ENCODE measurements at regions not wholly inside any gene's neighbourhood (a gene's known extent, or its start where the extent isn't known, plus 50 kb on each side); places are given as distances from the start of the nearest gene placed in this dataset.
"Not testable (repeated sequence)": the region's sequence is repeated elsewhere in the genome, so short reads cannot be mapped to it uniquely, and the experiment has no call there.

DNA sequence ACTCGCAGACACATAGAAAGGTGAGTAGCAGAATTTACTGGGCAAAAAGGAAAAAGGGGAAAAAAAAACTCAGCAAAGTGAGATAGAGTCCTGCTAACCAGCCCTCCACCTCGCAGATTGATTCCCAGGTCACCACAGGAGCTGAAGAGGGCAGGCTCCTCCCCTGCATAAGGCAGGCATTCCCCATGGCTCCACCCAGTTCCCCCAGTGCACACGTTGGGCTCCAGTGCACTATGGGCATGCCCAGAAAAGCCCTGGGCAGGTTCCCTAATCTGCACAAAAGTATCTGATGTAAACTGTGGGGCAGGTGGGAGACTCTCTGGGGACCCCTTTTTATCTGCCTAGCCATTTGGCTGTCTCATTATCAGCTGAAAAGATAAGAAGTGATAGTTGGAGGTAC, 461.2 kb upstream of the TMEFF2 start:
- TF ChIP-seq, protein P1, sequence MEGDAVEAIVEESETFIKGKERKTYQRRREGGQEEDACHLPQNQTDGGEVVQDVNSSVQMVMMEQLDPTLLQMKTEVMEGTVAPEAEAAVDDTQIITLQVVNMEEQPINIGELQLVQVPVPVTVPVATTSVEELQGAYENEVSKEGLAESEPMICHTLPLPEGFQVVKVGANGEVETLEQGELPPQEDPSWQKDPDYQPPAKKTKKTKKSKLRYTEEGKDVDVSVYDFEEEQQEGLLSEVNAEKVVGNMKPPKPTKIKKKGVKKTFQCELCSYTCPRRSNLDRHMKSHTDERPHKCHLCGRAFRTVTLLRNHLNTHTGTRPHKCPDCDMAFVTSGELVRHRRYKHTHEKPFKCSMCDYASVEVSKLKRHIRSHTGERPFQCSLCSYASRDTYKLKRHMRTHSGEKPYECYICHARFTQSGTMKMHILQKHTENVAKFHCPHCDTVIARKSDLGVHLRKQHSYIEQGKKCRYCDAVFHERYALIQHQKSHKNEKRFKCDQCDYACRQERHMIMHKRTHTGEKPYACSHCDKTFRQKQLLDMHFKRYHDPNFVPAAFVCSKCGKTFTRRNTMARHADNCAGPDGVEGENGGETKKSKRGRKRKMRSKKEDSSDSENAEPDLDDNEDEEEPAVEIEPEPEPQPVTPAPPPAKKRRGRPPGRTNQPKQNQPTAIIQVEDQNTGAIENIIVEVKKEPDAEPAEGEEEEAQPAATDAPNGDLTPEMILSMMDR (IDR thresholded peaks at IDR 0.05; ENCODE audit: unreplicated experiment in 3 of 3): no peak
- peaks cover 3% of the 10 kb centered on the region for H3K9me3 Mint-ChIP-seq
- H3K4me1 Mint-ChIP-seq: no peaks in the 10 kb centered on the region
- H3K27me3 Mint-ChIP-seq (ENCODE audit: low read depth): no peaks in the 10 kb centered on the region
- H3K27ac Mint-ChIP-seq: no peak overlapping the region
- no peak overlapping the region for H3K4me3 Mint-ChIP-seq
- no peaks in the 10 kb centered on the region for H3K36me3 Mint-ChIP-seq (ENCODE audit: low read depth)

DNA sequence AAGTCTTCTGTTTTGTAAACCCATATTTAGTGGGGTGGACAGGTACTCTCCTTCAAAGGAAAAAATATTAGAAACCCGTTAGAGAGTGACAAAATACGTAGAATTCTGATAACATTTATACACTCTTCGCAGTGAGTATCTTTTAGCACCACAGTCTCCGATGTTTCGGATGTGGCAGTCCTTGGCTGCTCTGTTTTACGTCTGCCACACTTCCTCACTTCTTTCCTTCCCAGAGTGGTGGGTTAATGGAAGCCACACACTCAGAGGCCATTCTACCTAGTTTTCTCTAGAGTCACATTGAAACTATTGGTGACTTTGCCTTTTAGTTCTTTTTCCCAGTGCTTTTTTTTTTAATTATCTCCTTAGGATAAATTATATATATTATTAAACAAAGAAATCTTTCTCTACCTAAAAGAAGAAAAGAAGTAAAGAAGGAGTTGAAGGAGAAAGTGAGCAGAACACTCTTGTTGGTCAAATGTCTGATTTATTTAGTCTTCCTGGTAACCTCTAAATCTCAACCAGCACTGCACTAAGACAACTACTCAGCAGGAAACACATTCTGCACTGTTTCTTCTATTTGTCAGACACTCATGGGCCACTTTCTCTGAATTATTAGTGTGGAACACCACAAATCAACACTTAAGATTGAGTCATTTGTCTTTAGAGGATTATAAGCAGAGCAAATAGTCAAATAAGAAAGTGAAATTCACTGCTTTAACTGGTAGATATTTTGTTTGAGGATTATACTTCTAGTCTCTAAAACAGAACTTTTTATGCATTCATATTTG, 451.3 kb upstream of the TMEFF2 start:
- H3K27me3 Mint-ChIP-seq (ENCODE audit: low read depth): no peaks in the 10 kb centered on the region
- H3K4me1 Mint-ChIP-seq: no peaks in the 10 kb centered on the region
- no peaks in the 10 kb centered on the region for H3K9me3 Mint-ChIP-seq
- TF ChIP-seq, protein P1 (IDR thresholded peaks at IDR 0.05; ENCODE audit: unreplicated experiment in 3 of 3): no peak
- H3K27ac Mint-ChIP-seq: no peak overlapping the region
- no peak overlapping the region for H3K4me3 Mint-ChIP-seq
- H3K36me3 Mint-ChIP-seq (ENCODE audit: low read depth): no peaks in the 10 kb centered on the region

DNA sequence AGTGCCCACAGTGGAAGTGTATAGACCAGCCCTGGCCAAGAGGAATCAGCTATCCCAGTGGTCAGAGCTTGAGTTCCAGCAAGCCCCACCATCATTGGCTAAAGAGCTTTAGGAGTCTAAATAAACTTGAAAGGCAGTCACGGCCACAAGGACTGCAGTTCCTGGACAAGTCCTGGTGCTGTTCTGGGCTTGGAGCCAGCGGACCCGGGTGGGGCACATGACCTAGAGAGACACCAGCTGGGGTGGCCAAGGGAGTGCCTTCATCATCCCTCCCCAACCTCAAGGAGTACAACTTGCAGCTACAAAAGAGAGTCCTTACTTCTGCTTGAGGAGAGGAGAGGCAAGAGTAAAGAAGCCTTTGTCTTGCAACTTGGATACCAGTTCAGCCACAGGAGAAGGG, 439.8 kb upstream of the TMEFF2 start:
- Mint-ChIP-seq H3K27me3 (ENCODE audit: low read depth) (no peaks in the 10 kb centered on the region), H3K4me3 (no peak overlapping the region), H3K4me1 (no peaks in the 10 kb centered on the region), H3K27ac (no peak overlapping the region), H3K9me3 (no peaks in the 10 kb centered on the region), H3K36me3 (ENCODE audit: low read depth) (no peaks in the 10 kb centered on the region)
- TF ChIP-seq, protein P1 (IDR thresholded peaks at IDR 0.05; ENCODE audit: unreplicated experiment in 3 of 3): no peak

DNA sequence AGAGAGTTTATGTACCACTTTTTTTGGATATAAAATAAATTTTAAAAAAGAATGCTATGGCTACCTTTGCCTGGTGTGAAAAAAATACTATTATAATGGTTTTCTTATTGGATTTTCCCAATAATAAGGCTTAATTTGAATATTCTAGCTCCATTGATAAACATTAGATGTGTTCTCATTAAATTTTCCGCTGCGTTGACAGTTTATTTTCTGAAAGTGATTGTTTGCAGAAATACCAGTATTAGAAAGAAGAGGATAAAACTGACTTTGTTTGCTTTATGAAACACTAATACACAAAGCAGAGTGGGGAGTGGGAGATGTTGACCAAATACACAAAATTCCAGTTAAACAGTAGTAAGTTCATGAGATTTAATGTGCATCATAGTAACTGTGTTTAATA, 433.3 kb upstream of the TMEFF2 start:
- Mint-ChIP-seq H3K4me1 (no peaks in the 10 kb centered on the region), H3K27ac (no peak overlapping the region), H3K36me3 (ENCODE audit: low read depth) (no peaks in the 10 kb centered on the region), H3K27me3 (ENCODE audit: low read depth) (no peaks in the 10 kb centered on the region), H3K4me3 (no peak overlapping the region), H3K9me3 (no peaks in the 10 kb centered on the region)
- TF ChIP-seq, protein P1 (IDR thresholded peaks at IDR 0.05; ENCODE audit: unreplicated experiment in 3 of 3): no peak

DNA sequence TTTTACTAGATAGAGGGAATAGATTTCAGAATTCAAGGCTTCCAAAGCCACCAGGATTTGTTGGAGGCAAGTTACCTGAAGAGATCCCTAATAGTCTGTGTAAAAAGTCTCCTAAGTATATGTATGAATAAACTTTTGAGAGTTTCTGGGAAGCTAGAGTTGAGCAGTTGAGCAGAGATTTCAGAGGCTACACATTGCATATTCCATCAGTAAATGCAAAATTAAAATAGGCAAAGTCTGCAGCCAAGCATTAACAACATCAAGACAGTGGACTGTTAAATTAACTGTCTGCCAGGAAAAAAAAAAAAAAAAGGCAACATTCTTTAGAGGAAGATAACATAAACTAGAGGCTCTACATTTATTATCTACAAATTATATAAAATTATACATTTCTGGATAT, 420.4 kb upstream of the TMEFF2 start:
- TF ChIP-seq, protein P1 (IDR thresholded peaks at IDR 0.05; ENCODE audit: unreplicated experiment in 3 of 3): no peak
- Mint-ChIP-seq H3K27me3 (ENCODE audit: low read depth) (no peaks in the 10 kb centered on the region), H3K36me3 (ENCODE audit: low read depth) (no peaks in the 10 kb centered on the region), H3K4me1 (no peaks in the 10 kb centered on the region), H3K4me3 (no peak overlapping the region), H3K9me3 (no peaks in the 10 kb centered on the region), H3K27ac (no peak overlapping the region)

DNA sequence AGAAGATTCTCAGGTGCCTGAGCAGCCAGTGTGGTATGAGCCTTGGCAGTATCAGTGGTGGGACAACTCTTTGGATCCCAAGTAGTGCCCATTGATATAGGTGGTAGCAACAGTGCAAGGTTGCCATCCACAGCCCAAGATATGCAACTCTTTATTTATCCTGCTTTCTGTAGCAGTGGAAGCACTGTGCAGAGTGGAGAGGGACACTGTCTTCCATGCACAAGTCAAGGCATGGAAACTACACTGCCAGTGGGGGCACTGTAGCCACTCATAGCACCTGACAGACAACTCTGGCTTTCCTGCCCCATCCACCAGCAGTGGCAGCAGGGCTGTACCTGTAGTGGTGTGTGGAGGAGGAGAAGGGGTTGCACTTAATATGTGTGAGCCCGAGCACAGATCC, 409.6 kb upstream of the TMEFF2 start:
- Mint-ChIP-seq H3K4me1 (no peaks in the 10 kb centered on the region), H3K36me3 (ENCODE audit: low read depth) (no peaks in the 10 kb centered on the region), H3K27ac (no peak overlapping the region), H3K4me3 (no peak overlapping the region), H3K9me3 (peaks cover 3% of the 10 kb centered on the region), H3K27me3 (ENCODE audit: low read depth) (peaks cover 5% of the 10 kb centered on the region)
- TF ChIP-seq, protein P1 (IDR thresholded peaks at IDR 0.05; ENCODE audit: unreplicated experiment in 3 of 3): no peak

DNA sequence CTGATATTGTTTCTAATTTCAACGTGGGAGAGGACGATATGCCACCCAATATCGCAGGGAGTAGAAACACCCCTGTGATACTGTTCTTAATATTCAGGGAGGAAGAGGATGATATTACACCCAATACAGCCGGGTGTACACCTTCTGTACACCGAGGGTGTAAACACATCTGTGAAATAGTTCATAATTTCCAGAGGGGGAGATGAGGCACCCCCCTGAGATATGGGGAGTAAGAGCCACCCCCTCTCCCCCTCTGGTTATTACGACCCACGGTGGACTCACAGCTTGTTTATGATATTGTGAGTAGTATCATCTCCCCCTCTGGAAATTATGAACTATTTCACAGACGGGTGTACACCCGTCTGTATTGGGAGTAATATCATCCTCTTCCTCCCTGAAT, 403.9 kb upstream of the TMEFF2 start:
- H3K27ac Mint-ChIP-seq, H3K4me3 Mint-ChIP-seq: not testable (repeated sequence)

More for the DNA sequence above, 403.9 kb upstream of the TMEFF2 start:
- H3K4me1 Mint-ChIP-seq; H3K9me3 Mint-ChIP-seq; H3K36me3 Mint-ChIP-seq (ENCODE audit: low read depth); H3K27me3 Mint-ChIP-seq (ENCODE audit: low read depth): not testable (repeated sequence)
